GM23338 (cell line): ENCODE measurements at regions not wholly inside any gene's neighbourhood (a gene's known extent, or its start where the extent isn't known, plus 50 kb on each side); places are given as distances from the start of the nearest gene placed in this dataset.

Experiments
- ATAC-seq: fragments of 200-7000 bp; cut with Tn5 transposase; 3 replicates; pipeline ENCODE4 v1.9.1; 2020
- DNase-seq: peaks from one replicate; pipeline ENCODE4 v3.0.0-alpha.2; 2015; ENCODE audit warnings: low spot score
- H2AFZ ChIP-seq: fragments of 200-600 bp; sonication (generic); 2 replicates; pipeline ENCODE4 v1.8.0; 2016; ENCODE audit warnings: antibody characterized with exemption, mild to moderate bottlenecking, moderate library complexity
- H3F3A ChIP-seq: fragments of 200-600 bp; sonication (generic); replicated peaks from 2 replicates; pipeline ENCODE4 v1.8.0; 2017; ENCODE audit warnings: antibody characterized with exemption, mixed run types, low read depth
- H3K27ac ChIP-seq: fragments of 200-600 bp; sonication (generic); 2 replicates; pipeline ENCODE4 v1.6.1; 2016; ENCODE audit warnings: low read depth
- H3K27me3 ChIP-seq: fragments of 200-600 bp; sonication (generic); 2 replicates; pipeline ENCODE4 v1.8.0; 2016; ENCODE audit warnings: mild to moderate bottlenecking, mixed run types, moderate library complexity; ENCODE audit not compliant: insufficient read depth
- H3K36me3 ChIP-seq: fragments of 200-600 bp; sonication (generic); 2 replicates; pipeline ENCODE4 v1.8.0; 2016; ENCODE audit warnings: mild to moderate bottlenecking; ENCODE audit not compliant: insufficient read depth
- H3K4me1 ChIP-seq: fragments of 200-600 bp; sonication (generic); 2 replicates; pipeline ENCODE4 v1.8.0; 2016; ENCODE audit warnings: mild to moderate bottlenecking, moderate library complexity; ENCODE audit not compliant: insufficient read depth
- H3K4me2 ChIP-seq: fragments of 200-600 bp; sonication (generic); 2 replicates; pipeline ENCODE4 v1.7.1; 2017; ENCODE audit warnings: mixed run types
- H3K4me3 ChIP-seq: fragments of 200-600 bp; sonication (generic); 2 replicates; pipeline ENCODE4 v1.6.1; 2016; ENCODE audit warnings: mixed run types
- H3K79me2 ChIP-seq: fragments of 200-600 bp; sonication (generic); replicated peaks from 2 replicates; pipeline ENCODE4 v1.8.0; 2017; ENCODE audit warnings: mild to moderate bottlenecking; ENCODE audit not compliant: insufficient read depth
- H3K9me2 ChIP-seq: fragments of 200-600 bp; sonication (generic); 2 replicates; pipeline ENCODE4 v1.8.0; 2017; ENCODE audit not compliant: insufficient read depth
- H4K20me1 ChIP-seq: fragments of 200-600 bp; sonication (generic); replicated peaks from 2 replicates; pipeline ENCODE4 v1.8.0; 2017; ENCODE audit warnings: mild to moderate bottlenecking; ENCODE audit not compliant: insufficient read depth
- H3K27ac Mint-ChIP-seq: 2 replicates; pipeline ENCODE4 v1.8.0; 2020; ENCODE audit warnings: inconsistent platforms, mild to moderate bottlenecking, moderate library complexity, mixed read lengths
- H3K27me3 Mint-ChIP-seq: 3 replicates; pipeline ENCODE4 v1.8.0; 2022; ENCODE audit warnings: low read depth, mild to moderate bottlenecking, moderate library complexity, mixed read lengths, inconsistent platforms; ENCODE audit not compliant: insufficient read depth, poor library complexity
- H3K36me3 Mint-ChIP-seq: 3 replicates; pipeline ENCODE4 v1.8.0; 2021; ENCODE audit warnings: low read depth, mild to moderate bottlenecking, inconsistent platforms, moderate library complexity, mixed read lengths
- H3K4me1 Mint-ChIP-seq: 3 replicates; pipeline ENCODE4 v1.8.0; 2020; ENCODE audit warnings: mild to moderate bottlenecking, inconsistent platforms, mixed read lengths
- H3K4me3 Mint-ChIP-seq: 3 replicates; pipeline ENCODE4 v1.8.0; 2021; ENCODE audit warnings: moderate library complexity, mild to moderate bottlenecking, inconsistent platforms, mixed read lengths
- H3K9me3 Mint-ChIP-seq: 3 replicates; pipeline ENCODE4 v1.8.0; 2020; ENCODE audit warnings: moderate library complexity, mild to moderate bottlenecking, inconsistent platforms, mixed read lengths
- CREB1 ChIP-seq: fragments of 250-450 bp; sonication (Bioruptor Pico); IDR thresholded peaks from 2 replicates; pipeline ENCODE4 v1.5.0; 2020; ENCODE audit warnings: low read depth, mild to moderate bottlenecking, moderate library complexity
- CTCF ChIP-seq, 2 experiments: fragments of 200-600 bp in 1 of 2; sonication (generic) in 1 of 2; conservative IDR thresholded peaks; 2 replicates each; pipeline versions ENCODE4 v1.5.1 to v1.6.1; 2016 to 2017; ENCODE audit warnings: antibody characterized with exemption in 2 of 2, low read depth in 2 of 2, mild to moderate bottlenecking in 2 of 2, moderate library complexity in 1 of 2
- ETS1 ChIP-seq: IDR thresholded peaks from 2 replicates; pipeline ENCODE4 v1.6.1; 2016; ENCODE audit warnings: antibody characterized with exemption
- EZH2 ChIP-seq: fragments of 200-600 bp; sonication (generic); IDR thresholded peaks from one replicate; pipeline ENCODE4 v1.8.0; 2017; ENCODE audit warnings: antibody characterized with exemption, mild to moderate bottlenecking, low read depth; ENCODE audit not compliant: unreplicated experiment
- EZH2phosphoT487 ChIP-seq: fragments of 200-600 bp; sonication (generic); IDR thresholded peaks from one replicate; pipeline ENCODE4 v1.8.1; 2018; ENCODE audit warnings: antibody characterized with exemption; ENCODE audit not compliant: unreplicated experiment
- JUNB ChIP-seq: IDR thresholded peaks from one replicate; pipeline ENCODE4 v1.6.1; 2016; ENCODE audit warnings: antibody characterized with exemption; ENCODE audit not compliant: unreplicated experiment
- NANOG ChIP-seq: IDR thresholded peaks from 2 replicates; pipeline ENCODE4 v1.6.1; 2016; ENCODE audit warnings: antibody characterized with exemption, borderline replicate concordance
- POLR2AphosphoS5 ChIP-seq: IDR thresholded peaks from 2 replicates; pipeline ENCODE4 v1.6.1; 2016; ENCODE audit warnings: antibody characterized with exemption, low read depth
- REST ChIP-seq: IDR thresholded peaks from one replicate; pipeline ENCODE4 v1.6.1; 2018; ENCODE audit warnings: antibody characterized with exemption; ENCODE audit not compliant: unreplicated experiment
- STAT1 ChIP-seq: IDR thresholded peaks from one replicate; pipeline ENCODE4 v1.6.1; 2016; ENCODE audit warnings: antibody characterized with exemption; ENCODE audit not compliant: unreplicated experiment
- ZNF114 ChIP-seq: fragments of 250-450 bp; sonication (Bioruptor Pico); IDR thresholded peaks from 2 replicates; pipeline ENCODE4 v1.5.0; 2020; ENCODE audit warnings: mild to moderate bottlenecking, moderate library complexity
- ZNF331 ChIP-seq: fragments of 250-450 bp; sonication (Bioruptor Pico); IDR thresholded peaks from 2 replicates; pipeline ENCODE4 v1.5.0; 2020; ENCODE audit warnings: low read depth, mild to moderate bottlenecking, moderate library complexity
- ZNF462 ChIP-seq: fragments of 250-450 bp; sonication (Bioruptor Pico); IDR thresholded peaks from 2 replicates; pipeline ENCODE4 v1.5.0; 2020; ENCODE audit warnings: mild to moderate bottlenecking, moderate library complexity

- H3K4me2 ChIP-seq, result no peak overlapping the region
- peaks cover 6% of the 10 kb centered on the region for H3K4me1 ChIP-seq
- H3K36me3 ChIP-seq, result no peaks in the 10 kb centered on the region
- TF ChIP-seq CTCF (conservative IDR thresholded peaks at IDR 0.05; ENCODE audit: low read depth in 2 of 2) (no peak), EZH2phosphoT487 (no peak), STAT1 (no peak), ZNF114 (no peak), EZH2 (no peak), ZNF462 (CRISPR knock-in tag) (no peak), CREB1 (CRISPR knock-in tag) (no peak), NANOG (no peak), POLR2AphosphoS5 (no peak), REST (no peak), ETS1 (no peak), JUNB (no peak), ZNF331 (CRISPR knock-in tag) (no peak)
- Mint-ChIP-seq H3K4me1 (peaks cover 6% of the 10 kb centered on the region; the same call in 2 of the 3 replicates), H3K4me3 (no peak overlapping the region), H3K27me3 (no peaks in the 10 kb centered on the region), H3K9me3 (no peaks in the 10 kb centered on the region), H3K27ac (no peak overlapping the region), H3K36me3 (no peaks in the 10 kb centered on the region)
- no peak overlapping the region for H2AFZ ChIP-seq
- H3K79me2 ChIP-seq, result no peaks in the 10 kb centered on the region
- H3K4me3 ChIP-seq, result no peak overlapping the region
- H3K27me3 ChIP-seq, result no peaks in the 10 kb centered on the region
- H3F3A ChIP-seq, result no peaks in the 10 kb centered on the region
- DNase-seq (no peak), ATAC-seq (no peak)
- no peak overlapping the region for H3K27ac ChIP-seq
- no peaks in the 10 kb centered on the region for H4K20me1 ChIP-seq
- no peaks in the 10 kb centered on the region for H3K9me2 ChIP-seq
Measured at GRCh38 chr3:21913791-21914190, 162.8 kb upstream of the ZNF385D start.
